GM21619 (cell line): ENCODE measurements at regions not wholly inside any gene's neighbourhood (a gene's known extent, or its start where the extent isn't known, plus 50 kb on each side); places are given as distances from the start of the nearest gene placed in this dataset.
"Not testable (repeated sequence)": the region's sequence is repeated elsewhere in the genome, so short reads cannot be mapped to it uniquely, and the experiment has no call there.

Experiments used
- ATAC-seq: cut with Tn5 transposase; IDR thresholded peaks from one replicate; pipeline ENCODE4 v1.9.1; 2021; ENCODE audit not compliant: unreplicated experiment

DNA sequence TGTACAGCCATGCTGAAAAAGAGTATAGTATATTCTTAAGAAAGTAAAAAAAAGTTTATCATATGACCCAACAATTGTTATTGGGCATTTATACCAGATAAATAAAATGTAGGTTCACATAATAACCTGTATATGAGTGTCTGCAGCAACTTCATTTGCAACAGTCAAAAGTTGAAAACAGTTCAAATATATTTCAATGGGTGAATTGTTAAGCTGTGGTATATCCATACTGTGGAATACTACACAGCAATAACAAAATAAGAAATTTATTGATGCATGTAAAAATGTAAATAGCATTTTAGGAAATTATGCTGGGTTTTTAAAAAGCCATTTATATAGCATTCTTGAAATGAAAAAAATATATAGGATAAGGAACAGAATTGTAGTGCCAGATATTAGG, 1420.1 kb upstream of the ACO1 start:
- ATAC-seq = no peak

DNA sequence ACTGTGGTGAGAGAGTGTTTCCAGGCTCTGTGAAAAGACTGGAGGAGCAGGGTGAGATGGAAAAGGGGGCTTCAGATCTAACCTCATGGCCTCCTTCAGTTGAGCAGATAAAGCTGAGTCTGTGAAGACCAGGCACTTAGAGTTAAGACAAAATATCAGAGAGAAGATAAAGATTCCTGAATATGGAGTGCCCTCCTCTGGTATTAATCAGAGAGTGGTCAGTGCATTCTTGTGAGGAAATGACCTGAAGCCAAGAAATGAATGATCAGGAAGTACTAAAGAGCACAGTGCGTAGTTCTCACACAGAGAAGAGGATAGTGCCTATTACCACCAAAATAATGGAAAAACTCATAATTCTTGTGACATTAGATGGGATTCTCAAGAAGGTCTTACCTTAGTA, 1417.0 kb upstream of the ACO1 start:
- ATAC-seq = no peak

DNA sequence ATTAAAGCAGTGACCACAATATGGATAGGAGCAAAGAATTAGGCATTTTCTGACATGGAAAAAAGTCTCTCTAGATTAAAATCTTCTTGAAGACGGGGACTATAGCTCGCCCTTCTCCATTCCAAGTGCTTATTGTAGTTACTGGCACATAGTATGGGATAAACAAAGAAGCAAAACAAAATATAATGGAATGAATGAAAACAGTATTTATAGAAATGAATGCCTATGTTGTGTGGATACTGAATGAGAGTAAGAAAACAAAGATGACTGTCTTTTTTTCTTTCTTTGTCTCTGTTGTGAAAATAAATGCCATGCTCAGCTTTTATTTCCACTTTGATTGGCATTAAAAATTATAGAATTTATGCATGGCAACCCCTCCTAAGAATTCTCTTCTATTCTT, 1414.3 kb upstream of the ACO1 start:
- ATAC-seq = no peak

DNA sequence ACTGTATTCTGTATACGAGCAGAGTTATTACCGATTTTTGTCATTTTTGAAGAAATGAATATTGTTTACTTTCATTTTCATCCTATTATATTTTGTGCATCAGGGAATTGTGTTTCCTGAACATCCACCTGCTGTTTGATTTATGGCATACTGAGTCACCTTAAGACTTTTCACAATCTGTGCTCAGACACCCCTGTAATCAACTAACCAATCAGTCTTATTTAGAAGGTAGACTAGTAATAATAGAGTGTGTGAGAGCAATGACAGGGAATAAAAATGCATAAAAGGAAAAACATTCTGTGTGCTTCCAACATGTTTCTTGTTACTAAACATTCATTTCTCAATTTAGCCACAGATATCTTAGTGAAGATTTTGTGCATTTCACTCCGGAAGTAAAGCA, 1413.6 kb upstream of the ACO1 start:
- ATAC-seq = no peak

DNA sequence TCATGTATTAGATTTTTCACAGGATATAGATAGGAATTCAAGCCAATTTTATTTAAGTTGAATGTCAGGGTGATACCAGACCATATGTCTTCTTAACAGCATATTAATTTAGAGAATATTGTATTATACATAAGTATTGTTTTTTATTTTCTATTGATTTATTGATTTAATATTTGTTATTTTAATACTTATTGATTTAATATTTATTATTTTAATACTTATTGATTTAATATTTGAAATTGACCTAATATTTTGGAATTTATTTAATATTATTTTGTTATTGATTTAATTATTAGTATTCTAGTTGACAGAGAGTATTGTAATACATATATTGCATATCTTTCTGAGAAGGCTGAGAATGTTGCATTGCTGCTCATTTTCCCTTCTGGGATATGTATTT, 1411.8 kb upstream of the ACO1 start:
- no peak for ATAC-seq

DNA sequence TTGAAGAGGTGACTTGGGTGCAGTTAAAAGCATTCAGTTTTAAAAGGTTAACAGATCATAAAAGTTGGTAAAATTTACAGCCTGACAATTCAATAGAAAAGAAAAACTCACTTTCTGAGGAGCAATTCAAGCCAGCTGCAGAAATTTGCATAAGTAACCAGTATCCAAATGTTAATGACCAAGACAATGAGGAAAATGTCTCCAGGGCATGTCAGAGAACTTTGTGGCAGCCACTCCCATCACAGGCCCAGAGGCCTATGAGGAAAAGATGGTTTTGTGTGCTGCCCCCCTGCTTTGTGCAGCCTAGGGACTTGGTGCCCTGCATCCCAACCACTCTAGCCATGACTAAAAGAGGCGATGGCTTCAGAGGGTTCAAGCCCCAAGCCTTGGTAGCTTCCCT, 1406.5 kb upstream of the ACO1 start:
- ATAC-seq = no peak

DNA sequence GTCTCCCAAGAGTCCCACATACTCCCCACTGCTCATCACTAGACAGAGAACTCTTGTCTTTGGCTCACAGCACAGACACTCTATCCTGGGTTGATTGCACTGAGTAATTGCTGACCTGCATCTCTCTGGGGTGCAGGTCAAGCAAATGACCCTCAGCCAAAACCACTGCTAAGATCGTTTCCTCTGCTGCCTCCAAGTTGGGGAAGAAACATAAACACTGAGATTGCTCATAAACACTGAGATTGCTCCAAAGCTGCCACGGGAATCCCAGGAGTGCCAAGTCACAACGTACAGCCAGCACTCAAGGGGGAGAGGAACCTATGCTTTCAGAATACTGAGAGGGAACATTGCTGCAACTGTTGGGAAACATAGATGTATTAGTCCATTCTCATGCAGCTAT, 1402.1 kb upstream of the ACO1 start:
- ATAC-seq = no peak

DNA sequence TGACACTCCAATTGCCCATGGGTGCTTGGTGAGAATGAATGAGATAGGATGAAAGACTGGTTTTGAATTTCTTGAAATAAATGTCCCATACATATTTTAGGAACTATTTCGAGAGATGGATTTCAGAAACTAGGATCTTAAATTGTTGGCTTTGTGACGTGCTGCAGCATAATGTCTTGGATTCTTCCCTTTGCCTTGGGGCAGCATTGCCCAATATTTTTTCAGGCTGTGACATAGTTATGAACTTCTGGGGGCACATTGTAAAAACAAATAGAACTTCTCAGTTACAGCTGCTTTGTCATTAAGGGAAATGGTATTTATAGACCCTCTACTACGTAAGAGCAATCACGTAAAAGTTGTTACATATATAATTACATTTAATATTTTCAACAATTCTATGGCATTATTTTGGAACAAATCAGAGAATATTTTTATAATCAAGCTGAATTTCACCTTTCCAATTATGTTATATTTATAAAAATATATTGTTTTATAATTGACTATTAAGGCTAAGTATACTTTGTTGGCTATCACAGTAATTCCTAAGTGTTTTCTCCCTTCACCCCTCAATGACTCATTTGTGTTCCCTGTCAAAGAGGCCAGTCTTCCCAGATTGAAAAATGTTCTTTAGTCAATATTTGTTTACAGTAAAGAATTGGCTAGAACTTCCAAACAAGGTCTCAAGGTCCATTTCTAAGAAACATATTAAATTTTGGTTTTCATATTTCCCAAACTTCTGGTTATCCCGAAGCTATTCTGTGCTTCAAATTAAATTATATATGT, 1388.3 kb upstream of the ACO1 start:
- no peak for ATAC-seq

DNA sequence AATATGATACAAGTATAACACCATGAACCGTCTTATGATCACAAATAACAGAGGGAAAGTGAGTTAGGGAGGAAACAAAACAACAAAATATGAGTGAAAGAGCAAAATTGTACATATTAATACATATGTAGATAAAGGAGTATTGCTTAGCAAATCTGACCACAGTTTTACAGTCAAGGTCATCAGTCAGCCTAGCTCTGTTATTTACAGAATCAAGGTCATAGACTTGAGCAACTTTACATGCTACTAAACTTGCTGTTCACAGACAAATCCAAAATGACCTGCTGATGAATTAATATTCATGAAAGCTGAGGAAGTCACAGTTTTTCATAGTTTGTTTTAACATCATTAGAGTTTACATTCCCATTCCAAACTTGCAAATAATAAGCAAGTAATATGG, 1387.7 kb upstream of the ACO1 start:
- no peak for ATAC-seq

DNA sequence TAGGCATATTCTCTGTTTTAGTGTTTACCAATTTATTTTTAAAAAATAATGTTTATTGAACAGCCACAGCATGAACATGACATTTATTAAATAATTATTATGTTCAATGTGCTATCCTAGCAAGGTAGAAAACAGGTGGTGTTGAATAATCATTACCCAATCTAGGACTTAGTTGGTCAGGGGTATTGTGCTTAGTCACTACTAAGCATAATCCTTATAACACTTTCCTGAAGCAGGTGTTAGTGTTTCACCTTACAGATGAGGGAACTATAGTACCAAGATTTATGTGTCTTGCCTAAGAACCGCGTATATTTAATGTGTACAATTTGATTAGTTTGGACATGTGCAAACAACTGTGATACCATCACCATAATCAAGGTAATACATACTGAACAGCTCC, 1387.2 kb upstream of the ACO1 start:
- ATAC-seq = no peak

DNA sequence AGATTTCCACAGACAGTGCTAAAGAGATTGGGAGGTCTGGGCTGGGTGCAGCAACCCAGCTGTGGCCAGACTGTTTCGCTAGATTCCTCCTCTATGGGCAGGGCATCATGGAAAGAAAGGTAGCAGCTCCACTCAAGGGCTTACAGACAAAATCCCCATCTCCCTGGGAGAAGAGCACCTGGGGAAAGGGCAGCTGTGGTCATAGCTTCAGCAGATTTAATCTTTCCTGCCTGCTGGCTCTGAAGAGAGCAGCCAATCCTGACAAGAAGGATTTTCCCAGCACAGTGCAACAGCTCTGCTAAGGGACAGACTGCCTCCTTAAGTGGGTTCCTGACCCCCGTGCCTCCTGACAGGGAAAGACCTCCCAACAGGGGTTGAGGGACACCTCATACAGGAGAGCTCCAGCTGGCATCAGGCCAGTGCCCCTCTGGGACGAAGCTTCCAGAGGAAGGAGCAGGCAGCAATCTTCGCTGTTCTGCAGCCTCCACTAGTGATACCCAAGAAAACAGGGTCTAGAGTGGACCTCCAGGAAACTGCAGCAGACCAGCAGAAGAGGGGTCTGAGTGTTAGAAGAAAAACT, 1379.3 kb upstream of the ACO1 start:
- ATAC-seq = no peak

DNA sequence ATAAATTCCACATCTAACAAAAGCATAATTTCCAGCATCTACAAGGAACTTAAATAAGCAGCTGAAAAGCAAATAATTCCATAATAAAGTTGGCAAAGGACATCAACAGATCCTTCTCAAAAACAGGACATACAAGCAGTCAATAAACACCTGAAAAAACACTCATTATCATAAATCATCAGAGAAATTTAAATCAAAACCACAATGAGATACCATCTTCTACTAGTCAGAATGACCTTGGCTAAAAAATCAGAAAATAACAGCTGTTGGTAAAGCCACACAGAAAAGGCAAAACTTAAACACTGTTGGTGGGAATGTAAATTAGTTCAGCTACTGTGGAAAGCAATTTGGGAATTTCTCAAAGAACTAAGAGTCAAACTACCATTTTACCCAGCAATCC, 1371.1 kb upstream of the ACO1 start:
- no peak for ATAC-seq

DNA sequence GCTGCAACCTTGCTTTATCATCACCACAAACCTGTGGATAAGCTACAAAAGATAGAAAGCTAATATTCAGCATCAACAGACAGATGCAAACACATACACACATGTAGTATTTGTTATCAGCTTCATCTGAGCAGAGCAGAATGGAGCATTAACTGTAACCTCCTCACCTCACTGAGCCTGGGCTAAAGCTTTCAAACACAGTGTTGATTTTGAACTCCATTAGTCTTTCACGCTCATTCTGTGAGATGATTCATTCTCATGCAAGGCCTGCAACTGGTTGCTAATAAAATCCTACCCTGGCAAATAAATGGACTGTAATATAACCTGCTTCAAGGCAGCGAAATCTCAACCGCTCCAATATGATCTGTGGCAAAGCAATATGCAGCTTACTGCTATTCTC, 1360.6 kb upstream of the ACO1 start:
- ATAC-seq = no peak

DNA sequence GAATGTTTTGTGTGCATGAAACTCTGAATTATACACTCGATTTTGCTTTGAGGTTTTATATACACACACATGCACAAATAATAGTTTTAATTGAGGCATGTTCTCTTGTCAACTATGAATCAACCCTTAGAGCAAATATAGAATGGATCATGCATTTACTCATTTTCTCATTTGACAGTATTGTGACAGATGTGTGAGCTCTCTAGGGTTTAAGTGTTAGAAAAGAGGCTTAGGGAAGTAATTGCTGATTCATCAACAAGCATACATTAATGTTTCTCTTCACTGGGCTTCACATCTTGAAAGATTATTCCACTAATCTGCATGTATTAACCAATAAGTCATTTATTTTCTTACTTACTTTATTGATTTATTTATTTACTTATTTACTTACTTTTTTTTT, 1356.8 kb upstream of the ACO1 start:
- no peak for ATAC-seq

DNA sequence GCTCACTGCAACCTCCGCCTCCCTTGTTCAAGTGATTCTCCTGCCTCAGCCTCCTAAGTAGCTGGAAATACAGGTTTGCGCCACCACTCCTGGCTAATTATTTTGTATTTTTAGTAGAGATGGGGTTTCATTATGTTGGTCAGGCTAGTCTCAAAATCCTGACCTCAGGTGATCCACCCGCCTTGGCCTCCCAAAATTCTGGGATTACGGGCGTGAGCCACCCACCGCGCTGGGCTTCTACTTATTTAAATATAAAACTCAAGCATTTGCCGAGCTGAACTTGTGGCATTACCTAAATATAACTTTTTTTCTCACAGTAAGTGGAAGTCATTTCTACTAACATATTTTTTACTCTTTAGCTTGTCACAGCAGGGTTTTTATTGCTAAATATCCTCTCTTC, 1356.3 kb upstream of the ACO1 start:
- ATAC-seq = no peak

DNA sequence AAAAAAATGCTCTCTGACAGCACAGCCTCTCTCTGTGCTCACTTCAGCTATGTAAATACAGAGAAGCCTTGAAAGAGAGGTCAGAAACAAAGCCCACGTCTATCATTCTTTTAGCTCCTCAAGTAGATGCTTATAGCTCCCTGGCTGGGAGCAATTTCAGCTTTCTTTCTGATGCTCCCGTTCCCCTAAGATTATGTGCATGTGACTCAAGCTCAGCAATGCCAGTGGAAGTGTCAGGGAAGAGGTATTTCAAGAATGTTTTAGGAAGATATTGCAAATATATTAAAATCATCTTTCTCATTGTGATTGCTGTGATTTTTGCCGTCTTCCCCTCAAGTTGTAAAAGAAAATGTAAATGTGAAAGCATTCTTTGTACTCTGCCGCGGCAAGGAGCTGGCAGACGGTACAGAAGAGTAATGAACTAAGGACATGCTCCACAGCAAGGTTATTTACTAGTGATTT, 1353.7 kb upstream of the ACO1 start:
- ATAC-seq = no peak

DNA sequence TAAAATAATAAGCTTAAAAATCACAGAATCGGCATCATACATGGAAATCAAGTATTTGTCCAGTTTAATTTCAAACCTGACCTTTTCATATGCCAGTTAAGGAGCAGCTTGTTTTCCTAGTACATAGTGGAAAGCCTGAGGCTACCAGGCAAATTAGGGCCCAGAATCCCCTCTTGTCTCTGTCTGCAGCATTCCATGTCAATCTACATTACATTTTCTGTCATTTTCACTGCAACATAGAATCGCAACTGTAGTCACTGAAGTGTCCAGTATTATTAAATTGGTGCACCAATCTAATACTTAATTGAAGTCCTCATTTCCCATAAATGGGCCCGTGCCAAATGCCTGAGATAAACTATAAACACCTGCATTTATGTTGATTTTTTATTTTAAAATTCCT, 1352.2 kb upstream of the ACO1 start:
- no peak for ATAC-seq

DNA sequence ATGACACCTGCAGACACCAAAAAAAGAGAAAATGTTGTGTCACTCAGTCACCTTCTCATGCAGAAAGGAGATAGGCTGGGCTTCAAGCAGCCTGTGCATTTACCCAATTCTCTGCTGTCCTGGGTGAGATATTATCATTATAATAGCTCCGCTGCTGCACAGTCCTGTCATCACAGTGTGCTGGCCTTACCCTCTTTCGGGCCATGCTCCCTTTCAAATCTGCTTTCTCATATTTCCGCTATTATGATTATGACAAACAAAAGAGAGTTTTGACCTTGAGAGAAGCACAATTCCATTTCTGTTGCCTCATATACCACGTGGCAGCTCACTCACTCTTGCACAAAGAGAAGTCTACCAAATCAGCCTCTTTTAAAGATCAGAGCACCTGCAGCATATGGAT, 1350.1 kb upstream of the ACO1 start:
- ATAC-seq = no peak

DNA sequence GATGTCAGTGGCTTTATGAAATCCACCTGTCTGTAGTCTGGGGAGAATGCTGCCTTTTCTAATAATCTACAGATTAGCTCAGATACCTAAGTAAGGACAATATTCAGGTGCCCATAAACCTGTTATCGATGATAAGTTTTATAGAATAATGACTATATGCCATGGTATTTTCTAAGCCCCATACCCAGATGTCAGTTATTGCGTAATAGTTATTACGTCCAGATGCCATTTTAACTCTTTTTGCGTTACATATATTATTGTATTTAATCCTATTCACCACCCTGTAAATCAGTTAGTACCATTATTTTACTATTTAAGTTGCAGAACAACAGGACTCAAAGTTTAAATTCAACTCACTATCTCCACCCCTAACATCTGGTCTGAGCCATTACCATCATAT, 1343.9 kb upstream of the ACO1 start:
- no peak for ATAC-seq

DNA sequence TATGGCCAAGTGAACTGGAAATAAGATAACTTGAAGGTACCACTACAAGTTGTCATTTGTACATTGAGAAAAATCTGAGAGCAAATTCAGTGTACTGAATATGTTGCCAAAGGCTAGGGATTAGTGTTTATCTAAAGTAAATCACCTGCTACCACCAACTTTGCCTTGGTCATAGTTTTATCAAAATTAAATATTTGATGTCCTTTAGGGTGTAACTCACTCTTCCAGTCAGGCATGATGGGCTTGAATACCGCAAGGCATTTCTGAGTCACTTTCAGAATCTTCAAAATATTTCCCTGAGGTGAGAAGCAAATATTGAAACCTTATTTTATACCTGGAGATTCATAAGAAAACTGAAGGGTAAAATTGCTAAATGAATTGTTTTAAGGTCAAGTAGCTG, 1338.6 kb upstream of the ACO1 start:
- no peak for ATAC-seq

DNA sequence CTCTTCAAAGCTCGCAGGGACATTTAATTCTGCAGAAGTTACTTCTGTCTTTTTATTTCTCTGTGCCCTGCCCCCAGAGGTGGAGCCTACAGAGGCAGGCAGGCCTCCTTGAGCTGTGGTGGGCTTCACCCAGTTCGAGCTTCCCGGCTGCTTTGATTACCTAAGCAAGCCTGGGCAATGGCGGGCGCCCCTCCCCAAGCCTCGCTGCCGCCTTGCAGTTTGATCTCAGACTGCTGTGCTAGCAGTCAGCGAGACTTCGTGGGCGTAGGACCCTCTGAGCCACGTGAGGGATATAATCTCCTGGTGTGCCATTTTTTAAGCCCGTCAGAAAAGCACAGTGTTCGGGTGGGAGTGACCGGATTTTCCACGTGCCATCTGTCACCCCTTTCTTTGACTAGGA, 1322.9 kb upstream of the ACO1 start:
- not testable (repeated sequence) for ATAC-seq

DNA sequence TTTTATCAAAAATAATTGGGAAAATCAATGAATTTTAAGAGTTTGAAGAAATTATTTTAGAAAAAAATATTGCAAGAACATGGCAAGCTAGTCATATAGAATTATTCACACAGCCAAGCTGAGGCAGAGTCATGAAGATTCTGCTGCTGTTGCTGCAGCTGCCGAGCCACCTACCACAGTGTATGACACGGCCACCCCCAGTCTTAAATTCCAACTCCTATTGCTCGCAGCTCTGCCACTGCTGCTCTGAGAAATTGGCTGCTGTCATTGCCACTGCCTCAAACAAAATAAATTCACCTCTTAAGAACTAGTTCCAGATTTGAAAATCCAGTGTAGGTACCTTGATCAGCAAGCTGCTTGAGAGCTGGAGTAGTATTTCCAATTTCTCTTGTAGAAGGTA, 1318.8 kb upstream of the ACO1 start:
- ATAC-seq = no peak

DNA sequence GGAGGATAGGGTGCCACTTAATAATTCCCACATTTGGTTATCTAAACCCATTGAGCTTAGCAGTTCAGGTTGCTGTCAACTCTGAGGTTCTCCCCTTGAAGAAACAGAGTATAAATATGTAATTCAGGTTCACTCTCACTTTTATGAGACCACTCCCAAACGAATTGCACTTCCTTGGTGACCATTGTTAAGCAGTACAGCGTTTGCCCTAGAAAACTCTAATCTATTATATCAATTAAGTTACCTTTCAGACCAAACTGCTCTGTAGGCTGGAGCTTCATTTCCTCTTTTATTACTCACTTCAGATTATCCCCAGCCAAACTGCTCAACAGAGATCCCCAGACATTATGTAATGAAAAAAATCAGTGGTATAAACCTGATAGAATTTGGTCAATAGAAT, 1317.0 kb upstream of the ACO1 start:
- no peak for ATAC-seq
